ENCODE measurements at regions not wholly inside any gene's neighbourhood (a gene's known extent, or its start where the extent isn't known, plus 50 kb on each side); places are given as distances from the start of the nearest gene placed in this dataset.

- DNase-seq = no peak
Observed at GRCh38 chr18:71865888-71866287, 678.3 kb downstream of the CBLN2 start.

- DNase-seq = no peak
Observed at GRCh38 chr18:71850602-71851001, 693.5 kb downstream of the CBLN2 start.

GRCh38 chr18:71849407-71849806 is 694.7 kb downstream of the CBLN2 start:
- DNase-seq = no peak

GRCh38 chr18:71846716-71847115 is 697.4 kb downstream of the CBLN2 start:
- DNase-seq = no peak

GRCh38 chr18:71844814-71845213 is 699.3 kb downstream of the CBLN2 start:
- no peak for DNase-seq

GRCh38 chr18:71842666-71843065 is 701.5 kb downstream of the CBLN2 start:
- no peak for DNase-seq

- no peak for DNase-seq
Observed at GRCh38 chr18:71837547-71837946, 706.6 kb downstream of the CBLN2 start.

- DNase-seq = no peak
Observed at GRCh38 chr18:71832946-71833617, 711.1 kb downstream of the CBLN2 start.

- DNase-seq = no peak
Observed at GRCh38 chr18:71831039-71831438, 713.1 kb downstream of the CBLN2 start.

GRCh38 chr18:71827301-71827700 is 716.8 kb downstream of the CBLN2 start:
- DNase-seq = no peak

- DNase-seq = no peak
Observed at GRCh38 chr18:71815305-71815704, 728.8 kb downstream of the CBLN2 start.

GRCh38 chr18:71809711-71810110 is 734.4 kb downstream of the CBLN2 start:
- no peak for DNase-seq

GRCh38 chr18:71808616-71809015 is 735.5 kb downstream of the CBLN2 start:
- DNase-seq = no peak

GRCh38 chr18:71807586-71807985 is 736.6 kb downstream of the CBLN2 start:
- no peak for DNase-seq

GRCh38 chr18:71798986-71799673 is 745.0 kb downstream of the CBLN2 start:
- no peak for DNase-seq

GRCh38 chr18:71797554-71797953 is 746.6 kb downstream of the CBLN2 start:
- no peak for DNase-seq

GRCh38 chr18:71784777-71785176 is 759.4 kb downstream of the CBLN2 start:
- no peak for DNase-seq

- no peak for DNase-seq
Observed at GRCh38 chr18:71760541-71760940, 783.6 kb downstream of the CBLN2 start.

GRCh38 chr18:71754246-71754645 is 789.9 kb downstream of the CBLN2 start:
- DNase-seq = no peak

GRCh38 chr18:71743634-71744033 is 800.5 kb downstream of the CBLN2 start:
- DNase-seq = no peak

- no peak for DNase-seq
Observed at GRCh38 chr18:71729611-71730010, 814.5 kb downstream of the CBLN2 start.

GRCh38 chr18:71727909-71728308 is 816.2 kb downstream of the CBLN2 start:
- DNase-seq = no peak

- DNase-seq = no peak
Observed at GRCh38 chr18:71725256-71725655, 818.9 kb downstream of the CBLN2 start.

- no peak for DNase-seq
Observed at GRCh38 chr18:71707985-71708500, 836.1 kb downstream of the CBLN2 start.

- DNase-seq = no peak
Observed at GRCh38 chr18:71707400-71707799, 836.7 kb downstream of the CBLN2 start.
